ENCODE measurements at regions not wholly inside any gene's neighbourhood (a gene's known extent, or its start where the extent isn't known, plus 50 kb on each side); places are given as distances from the start of the nearest gene placed in this dataset.

DNA sequence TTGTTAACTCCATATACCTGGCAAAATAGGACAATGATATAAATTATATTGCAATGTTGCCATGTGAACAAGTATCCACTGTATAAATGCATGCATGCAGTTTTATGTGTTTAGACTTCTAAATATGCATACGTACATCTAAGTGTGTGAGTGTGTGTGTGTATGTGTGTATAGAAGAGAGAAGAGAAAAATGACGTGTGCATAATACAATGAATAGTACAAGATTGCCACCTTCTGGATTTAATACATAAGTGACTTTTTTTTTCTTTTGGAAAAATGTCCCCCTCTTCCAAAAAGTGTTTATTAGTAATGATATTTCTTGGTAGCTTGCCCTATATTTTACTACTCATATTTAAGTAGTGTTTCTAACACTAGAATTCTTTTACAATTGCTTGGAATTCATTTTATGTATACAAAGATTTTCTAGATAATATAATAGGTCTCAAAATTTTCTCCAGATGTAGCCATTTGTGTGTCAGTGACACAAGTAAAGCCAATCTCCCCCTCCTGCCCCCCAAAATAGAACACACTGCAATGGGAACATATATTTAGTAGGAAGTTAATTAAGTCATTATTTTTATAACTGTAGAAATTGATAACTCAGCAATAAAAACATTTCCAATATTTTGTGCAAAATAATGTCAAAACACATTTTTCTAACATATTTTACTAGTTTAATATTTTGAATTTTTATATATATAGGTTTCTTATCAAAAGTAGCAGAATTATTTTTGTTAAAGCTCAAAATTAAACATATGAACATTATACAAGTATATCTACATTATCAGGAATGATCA lies 783.3 kb upstream of the ATXN8OS start:
- Histone ChIP-seq H3K27ac (no peak overlapping the region), H3K4me3 (no peak overlapping the region), H3K36me3 (no peaks in the 10 kb centered on the region), H3K4me2 (no peak overlapping the region), H3K4me1 (no peaks in the 10 kb centered on the region), H3K9me3 (no peaks in the 10 kb centered on the region), H3K9ac (no peak overlapping the region), H3K27me3 (no peaks in the 10 kb centered on the region), H4K20me1 (no peaks in the 10 kb centered on the region)
- TF ChIP-seq Cebpa-rat (IDR thresholded peaks at IDR 0.05), result no peak

DNA sequence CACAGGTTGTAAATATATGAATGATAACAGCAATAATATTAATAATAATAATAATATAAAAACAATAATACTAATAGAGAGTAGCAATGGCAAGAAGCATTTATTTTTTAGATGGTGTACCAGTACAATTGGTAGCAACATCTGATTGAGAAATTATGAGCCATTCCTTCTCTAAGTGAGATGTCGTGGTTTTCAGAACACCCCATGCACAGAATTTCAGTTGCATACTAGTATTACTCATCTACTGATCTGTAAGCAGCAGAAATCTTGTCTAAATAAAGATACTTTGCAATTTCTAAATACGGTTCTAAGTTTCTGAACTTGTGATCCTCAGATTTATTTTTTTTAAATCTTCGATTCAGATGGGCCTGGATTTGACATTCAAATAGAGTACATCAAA lies 788.0 kb upstream of the ATXN8OS start:
- no peak overlapping the region for H3K9ac ChIP-seq
- H3K36me3 ChIP-seq, result no peaks in the 10 kb centered on the region
- no peaks in the 10 kb centered on the region for H4K20me1 ChIP-seq
- TF ChIP-seq Cebpa-rat (IDR thresholded peaks at IDR 0.05), result no peak
- H3K4me3 ChIP-seq, result no peak overlapping the region
- no peak overlapping the region for H3K4me2 ChIP-seq
- no peaks in the 10 kb centered on the region for H3K27me3 ChIP-seq
- H3K27ac ChIP-seq, result no peak overlapping the region
- H3K4me1 ChIP-seq, result no peaks in the 10 kb centered on the region
- H3K9me3 ChIP-seq, result no peaks in the 10 kb centered on the region

DNA sequence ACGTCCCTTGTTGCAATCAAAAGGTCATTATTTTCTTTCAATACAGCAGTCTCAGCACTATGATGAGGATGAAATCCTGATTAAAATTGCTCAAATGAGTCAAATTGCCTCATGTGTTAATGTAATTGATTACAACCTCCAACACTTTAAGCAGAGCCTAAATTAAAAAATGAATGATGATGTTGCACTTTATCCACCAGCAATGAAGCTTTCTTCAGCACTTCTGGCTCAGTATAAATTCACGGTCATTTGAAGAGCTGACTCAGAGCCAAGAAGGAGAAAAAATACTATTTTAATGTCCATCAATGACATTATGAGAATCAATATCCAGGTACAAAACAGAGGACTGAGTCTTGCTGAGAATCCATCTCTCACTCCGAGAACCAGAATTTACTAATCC lies 792.6 kb upstream of the ATXN8OS start:
- no peak for TF ChIP-seq Cebpa-rat (IDR thresholded peaks at IDR 0.05)
- Histone ChIP-seq H3K4me3 (no peak overlapping the region), H3K9ac (no peak overlapping the region), H3K9me3 (no peaks in the 10 kb centered on the region), H3K27me3 (no peaks in the 10 kb centered on the region), H3K27ac (no peak overlapping the region), H4K20me1 (no peaks in the 10 kb centered on the region), H3K36me3 (no peaks in the 10 kb centered on the region), H3K4me2 (no peak overlapping the region), H3K4me1 (no peaks in the 10 kb centered on the region)

DNA sequence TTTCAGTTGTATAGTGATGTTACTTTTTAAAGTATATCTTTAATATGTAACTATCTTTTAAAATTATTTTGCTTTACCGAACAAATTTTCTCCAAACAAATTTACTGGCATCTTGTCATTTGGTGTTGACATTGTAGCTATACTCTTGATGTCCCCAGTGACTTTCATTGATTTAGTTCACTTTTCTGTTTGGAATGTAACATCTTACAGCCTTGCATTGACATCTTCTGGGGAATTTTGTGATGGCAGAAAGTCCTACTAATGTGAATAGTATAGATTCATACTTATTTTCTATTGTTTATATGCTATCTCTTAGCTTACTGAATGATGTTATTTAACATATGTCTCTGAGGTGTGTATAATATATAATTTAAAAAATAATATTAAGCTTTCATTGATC lies 800.9 kb upstream of the ATXN8OS start:
- no peak overlapping the region for H3K4me2 ChIP-seq
- H3K9ac ChIP-seq, result no peak overlapping the region
- no peak overlapping the region for H3K4me3 ChIP-seq
- H3K4me1 ChIP-seq, result no peaks in the 10 kb centered on the region
- H3K36me3 ChIP-seq, result no peaks in the 10 kb centered on the region
- H3K27ac ChIP-seq, result no peak overlapping the region
- H3K27me3 ChIP-seq, result no peaks in the 10 kb centered on the region
- no peaks in the 10 kb centered on the region for H3K9me3 ChIP-seq
- no peak for TF ChIP-seq Cebpa-rat (IDR thresholded peaks at IDR 0.05)
- no peaks in the 10 kb centered on the region for H4K20me1 ChIP-seq

DNA sequence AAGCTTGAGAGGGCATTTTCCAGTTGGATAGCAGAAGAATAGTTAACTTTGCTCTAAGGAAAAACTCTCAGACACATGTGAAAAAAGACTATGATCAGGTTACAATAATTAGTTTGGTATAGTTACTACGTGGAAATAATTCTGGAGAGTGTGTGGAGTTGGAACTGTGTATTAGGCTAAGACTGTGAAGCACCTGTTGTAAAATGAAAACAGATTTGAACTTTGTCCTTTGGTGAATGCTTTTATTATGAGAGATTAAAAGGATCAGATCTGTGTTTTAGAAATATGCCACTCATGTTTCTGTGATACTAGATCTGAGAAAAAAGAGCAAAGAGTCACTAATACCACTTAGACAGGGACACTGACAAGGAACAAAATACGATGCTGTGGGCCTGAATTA lies 807.5 kb upstream of the ATXN8OS start:
- Histone ChIP-seq H3K27ac (no peak overlapping the region), H4K20me1 (no peaks in the 10 kb centered on the region), H3K4me2 (no peak overlapping the region), H3K4me1 (no peaks in the 10 kb centered on the region), H3K27me3 (no peaks in the 10 kb centered on the region), H3K9me3 (no peaks in the 10 kb centered on the region), H3K9ac (no peak overlapping the region), H3K36me3 (no peaks in the 10 kb centered on the region), H3K4me3 (no peak overlapping the region)
- no peak for TF ChIP-seq Cebpa-rat (IDR thresholded peaks at IDR 0.05)

DNA sequence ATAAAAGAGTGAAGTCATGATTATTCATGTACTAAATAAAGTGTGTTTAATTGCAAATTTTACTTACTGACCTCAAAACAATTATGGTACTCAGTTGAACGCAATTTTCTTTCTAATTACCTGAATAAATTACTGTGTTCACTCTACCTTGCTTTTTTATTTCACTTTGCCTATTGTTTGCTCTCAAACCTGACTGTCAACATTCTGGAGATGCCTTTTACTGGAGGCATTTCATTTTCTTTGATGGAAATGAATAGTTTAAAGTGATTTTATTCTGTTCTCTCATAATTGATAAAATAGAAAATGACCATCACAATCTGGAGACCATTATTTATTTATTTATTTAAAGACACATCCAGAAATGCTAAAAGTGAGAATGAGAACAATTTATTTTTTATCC lies 811.5 kb upstream of the ATXN8OS start:
- Histone ChIP-seq H3K9me3 (no peaks in the 10 kb centered on the region), H3K4me2 (no peak overlapping the region), H3K9ac (no peak overlapping the region), H4K20me1 (no peaks in the 10 kb centered on the region), H3K4me1 (peaks cover 5% of the 10 kb centered on the region), H3K4me3 (no peak overlapping the region), H3K27ac (no peak overlapping the region), H3K27me3 (no peaks in the 10 kb centered on the region), H3K36me3 (no peaks in the 10 kb centered on the region)
- TF ChIP-seq Cebpa-rat (IDR thresholded peaks at IDR 0.05), result no peak

DNA sequence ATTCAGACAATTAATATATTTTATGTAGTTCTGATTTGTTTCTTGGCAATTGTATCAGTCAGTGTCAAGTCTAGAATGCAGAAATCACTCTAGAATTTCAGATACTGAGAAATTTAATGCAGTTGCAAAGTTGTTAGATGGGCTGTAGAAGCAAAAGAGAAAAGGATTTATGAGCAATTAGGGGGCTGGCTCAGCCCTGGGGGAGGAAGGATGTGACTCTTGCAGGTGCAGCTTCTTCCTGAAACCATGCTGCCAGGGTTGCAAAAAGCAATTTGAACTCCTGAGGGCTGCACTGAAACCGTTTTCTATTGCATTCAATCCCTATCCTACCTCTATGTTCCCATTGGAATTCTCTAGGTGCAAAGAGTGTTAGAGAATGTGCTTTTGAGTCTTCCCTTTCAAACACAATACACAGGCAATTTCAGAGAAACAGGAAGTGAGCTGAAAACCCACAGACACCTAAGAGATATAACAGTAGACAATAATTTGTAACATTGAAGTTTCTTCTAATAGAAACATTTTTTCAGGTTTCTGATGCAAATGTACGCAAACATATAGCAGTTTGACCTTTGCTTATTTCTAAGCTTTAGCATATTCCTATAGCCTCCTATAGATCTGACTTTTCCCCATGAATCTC lies 814.7 kb upstream of the ATXN8OS start:
- no peaks in the 10 kb centered on the region for H3K36me3 ChIP-seq
- H3K9me3 ChIP-seq, result no peaks in the 10 kb centered on the region
- H3K4me3 ChIP-seq, result no peak overlapping the region
- H3K9ac ChIP-seq, result no peak overlapping the region
- peak overlapping the region; percentile 20; the same call in 1 of the 2 replicates for H3K4me2 ChIP-seq
- no peak for TF ChIP-seq Cebpa-rat (IDR thresholded peaks at IDR 0.05)
- no peaks in the 10 kb centered on the region for H4K20me1 ChIP-seq
- H3K27me3 ChIP-seq, result no peaks in the 10 kb centered on the region
- peaks cover 5% of the 10 kb centered on the region for H3K4me1 ChIP-seq
- no peak overlapping the region for H3K27ac ChIP-seq

DNA sequence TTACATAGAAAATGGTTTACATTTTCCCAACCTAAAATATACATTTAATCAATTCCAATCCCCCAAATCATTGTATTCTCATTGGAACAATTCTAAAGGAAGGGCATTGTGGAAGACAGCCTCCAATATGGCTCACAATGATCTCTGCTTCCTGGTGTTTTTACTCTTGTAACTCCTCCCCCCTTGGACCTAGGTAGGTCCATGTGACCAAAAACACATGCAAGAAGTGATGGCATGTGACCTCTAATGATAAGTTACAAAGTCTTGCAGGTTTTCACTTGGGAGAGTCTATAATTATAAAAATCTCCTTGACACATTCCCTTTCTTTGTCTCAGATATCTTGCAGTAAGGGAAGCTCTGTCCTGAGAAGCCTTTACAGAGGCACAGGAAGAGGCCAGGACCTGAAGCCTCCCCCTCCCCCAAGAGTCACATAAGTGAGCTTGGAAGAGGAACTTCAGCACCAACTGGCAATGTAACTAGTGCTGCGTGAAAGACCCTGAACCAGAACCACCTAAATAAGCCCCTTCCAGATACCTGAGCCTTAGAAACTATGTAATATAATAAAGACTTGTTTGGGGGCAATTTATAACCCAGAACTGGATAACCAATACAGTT lies 816.2 kb upstream of the ATXN8OS start:
- TF ChIP-seq Cebpa-rat (IDR thresholded peaks at IDR 0.05), result no peak
- H3K9me3 ChIP-seq, result peaks cover 1% of the 10 kb centered on the region; the same call in 1 of the 2 replicates
- H3K27me3 ChIP-seq, result no peaks in the 10 kb centered on the region
- H3K4me3 ChIP-seq, result no peak overlapping the region
- H4K20me1 ChIP-seq, result no peaks in the 10 kb centered on the region
- peaks cover 5% of the 10 kb centered on the region for H3K4me1 ChIP-seq
- no peak overlapping the region for H3K4me2 ChIP-seq
- no peaks in the 10 kb centered on the region for H3K36me3 ChIP-seq
- no peak overlapping the region for H3K27ac ChIP-seq
- no peak overlapping the region for H3K9ac ChIP-seq

DNA sequence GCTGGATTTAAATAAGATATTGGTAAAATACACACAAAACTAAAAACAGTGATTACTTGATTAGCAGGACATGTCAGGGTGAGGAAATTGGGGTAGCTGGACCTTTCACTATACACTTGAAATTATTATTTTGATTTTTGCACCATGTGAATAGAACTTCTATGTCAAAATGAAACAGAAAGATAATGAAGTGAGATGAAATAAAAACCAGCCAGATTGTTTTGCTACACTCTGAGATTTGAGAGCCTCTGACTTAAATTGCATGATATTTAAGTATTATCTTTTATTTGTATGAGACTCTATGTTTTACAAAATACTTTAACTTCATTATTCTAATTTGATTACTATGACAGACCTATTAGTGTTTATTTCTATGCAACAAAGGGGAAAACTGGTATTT lies 819.6 kb upstream of the ATXN8OS start:
- TF ChIP-seq Cebpa-rat (IDR thresholded peaks at IDR 0.05), result no peak
- Histone ChIP-seq H3K4me3 (no peak overlapping the region), H3K27me3 (no peaks in the 10 kb centered on the region), H3K4me2 (no peak overlapping the region), H3K9me3 (peaks cover 4% of the 10 kb centered on the region; the same call in 1 of the 2 replicates), H3K36me3 (no peaks in the 10 kb centered on the region), H4K20me1 (no peaks in the 10 kb centered on the region), H3K9ac (no peak overlapping the region), H3K27ac (no peak overlapping the region), H3K4me1 (peaks cover 4% of the 10 kb centered on the region)

DNA sequence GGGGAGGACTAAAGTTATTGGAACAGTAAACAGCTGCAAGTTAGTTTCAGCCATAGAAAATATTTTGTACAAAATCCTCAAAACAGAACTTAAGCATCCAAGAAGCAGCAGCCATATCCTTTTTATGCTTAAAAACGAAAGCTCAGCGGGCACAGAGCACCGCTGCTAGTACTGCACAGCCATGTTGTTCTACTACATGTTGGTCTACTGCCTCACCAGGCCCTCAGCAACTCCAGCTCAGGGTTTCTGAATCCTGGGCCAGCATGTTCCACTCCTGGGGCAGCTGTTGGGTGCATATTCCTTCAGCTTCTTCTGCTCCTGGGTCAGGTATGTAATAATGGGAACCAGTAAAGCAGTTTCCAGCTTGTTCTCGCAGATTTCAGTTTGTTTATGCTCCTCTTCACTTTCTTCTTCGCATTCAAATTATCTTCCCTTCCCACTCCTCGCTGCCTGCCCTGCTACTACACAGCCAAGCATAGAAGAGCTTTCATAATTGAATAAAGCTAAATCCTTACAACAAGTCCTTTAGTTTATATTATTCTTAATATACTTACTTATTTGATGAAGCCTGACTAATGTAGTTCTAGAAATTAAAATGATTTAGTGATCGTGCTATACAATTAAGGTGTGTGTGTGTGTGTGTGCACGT lies 820.5 kb upstream of the ATXN8OS start:
- H3K27me3 ChIP-seq, result no peaks in the 10 kb centered on the region
- H3K4me3 ChIP-seq, result no peak overlapping the region
- H3K9me3 ChIP-seq, result peaks cover 4% of the 10 kb centered on the region; the same call in 1 of the 2 replicates
- no peaks in the 10 kb centered on the region; the same call in 1 of the 2 replicates for H3K4me1 ChIP-seq
- no peak overlapping the region for H3K9ac ChIP-seq
- H3K27ac ChIP-seq, result no peak overlapping the region
- no peaks in the 10 kb centered on the region for H4K20me1 ChIP-seq
- H3K36me3 ChIP-seq, result no peaks in the 10 kb centered on the region
- H3K4me2 ChIP-seq, result no peak overlapping the region
- no peak for TF ChIP-seq Cebpa-rat (IDR thresholded peaks at IDR 0.05)
